Activated CD4-positive, alpha-beta T cell treated with anti-CD3 and anti-CD28 coated beads for 48 hours (primary cell): ENCODE measurements at regions not wholly inside any gene's neighbourhood (a gene's known extent, or its start where the extent isn't known, plus 50 kb on each side); places are given as distances from the start of the nearest gene placed in this dataset.

ENCODE experiments used
- DNase-seq: peaks from one replicate; pipeline ENCODE4 v3.0.0-alpha.2; 2020

- DNase-seq, result no peak
Measured at GRCh38 chr15:94177112-94177511, 54.2 kb upstream of the MCTP2 start.

- no peak for DNase-seq
Measured at GRCh38 chr15:94175420-94175819, 55.9 kb upstream of the MCTP2 start.

DNA sequence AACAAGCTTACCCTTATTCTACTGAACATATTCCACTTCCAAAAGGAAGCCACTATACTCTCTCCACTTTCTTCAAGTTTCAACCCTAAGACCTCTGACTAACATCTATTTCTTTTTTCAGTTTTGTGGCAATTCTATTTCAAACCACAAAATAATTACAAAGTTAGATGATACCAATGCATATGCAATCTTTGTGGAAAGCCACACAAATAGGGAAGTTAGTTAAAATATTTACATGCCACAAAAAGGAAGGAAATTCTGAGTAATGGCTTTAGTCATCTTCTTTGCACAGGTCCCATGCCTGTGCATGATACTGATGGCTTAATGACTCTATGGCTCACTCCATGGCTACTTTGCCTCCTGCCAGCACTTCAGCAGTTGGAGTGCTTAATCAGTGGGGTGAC is 57.0 kb upstream of the MCTP2 start:
- DNase-seq, result peak; percentile 15

DNA sequence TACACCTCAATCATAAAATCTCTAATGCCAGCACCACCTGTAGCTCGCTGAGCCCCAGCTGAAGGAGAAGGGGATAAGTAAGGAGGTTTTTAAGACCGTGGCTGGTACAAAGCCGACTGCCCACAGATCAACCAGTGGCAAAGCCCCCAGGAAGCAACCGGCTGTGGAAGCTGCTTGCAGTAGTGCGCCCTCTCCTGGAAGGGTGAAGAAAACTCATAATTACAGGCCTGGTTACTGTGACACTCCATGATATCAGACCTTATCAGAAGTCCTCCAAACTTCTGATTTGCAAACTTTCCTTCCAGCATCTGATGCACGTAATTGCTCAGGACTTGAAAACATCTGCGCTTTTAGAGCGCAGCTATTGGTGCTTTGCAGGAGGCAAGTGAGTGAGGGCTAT is 63.1 kb upstream of the MCTP2 start:
- peak; percentile 11 for DNase-seq

DNA sequence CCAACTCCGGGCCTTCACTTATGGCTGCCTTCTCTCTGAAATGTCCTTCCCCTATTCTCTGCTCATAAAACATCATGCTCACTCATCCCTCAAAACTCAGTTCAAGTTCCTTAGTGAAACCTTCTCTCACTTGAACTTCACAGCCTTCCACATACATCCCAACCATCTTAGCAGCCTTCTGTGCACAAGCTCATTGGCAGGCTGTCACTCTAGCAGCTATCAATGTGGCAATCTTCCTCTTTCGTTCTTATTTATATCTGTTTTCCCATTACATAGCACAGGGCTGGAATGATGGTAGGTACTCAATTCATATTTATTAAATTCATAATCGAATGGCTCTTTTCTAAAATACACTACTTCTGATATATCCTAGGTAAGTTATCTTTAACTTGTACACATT is 66.4 kb upstream of the MCTP2 start:
- DNase-seq, result no peak

GRCh38 chr15:94164202-94164807 is 67.1 kb upstream of the MCTP2 start:
- peak; percentile 70 for DNase-seq

DNA sequence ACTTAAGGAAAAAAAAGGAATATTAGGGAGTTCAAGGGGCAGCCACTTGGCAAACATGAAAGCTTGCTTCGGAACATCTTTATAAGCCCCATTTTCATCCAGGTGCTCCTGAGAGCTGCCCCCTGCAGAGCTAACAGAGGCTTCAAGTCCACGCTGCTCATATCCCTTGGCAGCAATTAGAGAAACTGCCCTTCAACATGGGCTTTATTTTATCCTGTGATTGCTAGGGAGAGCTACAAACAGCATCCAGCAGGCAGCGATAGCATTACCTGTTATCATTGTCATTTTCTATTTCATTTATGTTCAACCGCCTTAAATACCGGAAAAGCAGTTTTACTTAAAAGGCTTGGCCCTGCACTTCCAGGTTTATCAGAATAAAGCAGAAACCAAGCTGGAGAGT is 68.4 kb upstream of the MCTP2 start:
- DNase-seq, result no peak

GRCh38 chr15:94154255-94154654 is 77.1 kb upstream of the MCTP2 start:
- DNase-seq, result no peak

DNA sequence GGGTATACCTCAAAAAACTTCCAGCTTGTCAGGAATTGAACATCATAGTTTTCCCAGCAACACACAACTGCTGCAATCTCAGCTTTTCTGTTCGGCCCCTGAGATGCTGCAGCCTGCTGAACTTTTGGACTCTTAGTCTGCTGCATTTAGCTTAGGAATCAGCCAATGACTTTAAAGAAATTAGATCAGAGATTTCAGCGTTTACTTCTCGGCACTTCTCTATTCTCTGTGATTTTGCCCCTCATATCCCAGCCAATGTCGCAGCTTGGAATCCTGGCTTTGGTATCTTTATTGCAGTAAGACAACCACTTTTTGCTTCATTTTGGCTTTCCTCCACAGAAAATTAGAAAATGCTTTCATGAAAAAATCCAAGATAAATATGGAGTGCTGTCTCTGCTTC is 86.3 kb upstream of the MCTP2 start:
- DNase-seq, result no peak

DNA sequence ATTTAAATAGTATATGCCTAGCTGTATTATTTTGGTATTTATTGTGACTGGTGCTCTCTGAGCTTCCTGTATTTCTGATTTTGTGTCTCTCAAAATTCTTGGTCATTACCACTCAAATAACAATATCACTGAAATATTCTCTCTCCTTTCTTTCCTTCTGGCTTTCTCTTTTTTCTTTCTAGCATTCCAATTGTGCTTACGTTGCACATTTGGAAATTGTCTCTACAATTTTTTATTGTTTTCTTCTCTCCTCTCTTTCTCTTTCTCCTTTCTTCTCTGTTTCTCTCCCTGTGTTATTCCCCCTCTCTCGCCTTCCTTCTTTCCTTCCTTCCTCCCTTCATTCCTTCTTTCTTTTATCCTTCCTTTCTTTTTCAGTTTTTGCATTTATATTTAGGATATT is 89.6 kb upstream of the MCTP2 start:
- no peak for DNase-seq

- DNase-seq, result no peak
Measured at GRCh38 chr15:94135486-94136147, 95.7 kb upstream of the MCTP2 start.

GRCh38 chr15:94131875-94132274 is 99.5 kb upstream of the MCTP2 start:
- DNase-seq, result no peak

DNA sequence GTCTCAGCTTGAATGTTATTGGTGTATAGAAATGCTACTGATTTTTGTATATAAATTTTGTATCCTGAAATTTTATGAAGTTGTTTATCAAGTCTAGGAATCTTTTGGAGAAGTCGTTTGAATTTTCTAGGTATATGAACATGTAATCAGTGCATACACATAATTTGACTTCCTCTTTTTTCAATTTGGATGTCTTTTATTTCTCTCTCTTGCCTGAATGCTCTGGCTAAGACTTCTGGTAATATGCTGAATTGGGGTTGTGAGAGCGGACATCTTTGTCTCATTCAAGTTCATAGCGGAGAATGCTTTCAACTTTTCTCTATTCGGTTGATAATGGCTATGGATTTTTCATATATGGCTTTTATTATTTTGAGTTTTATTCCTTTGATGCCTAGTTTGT is 100.9 kb upstream of the MCTP2 start:
- DNase-seq, result no peak

DNA sequence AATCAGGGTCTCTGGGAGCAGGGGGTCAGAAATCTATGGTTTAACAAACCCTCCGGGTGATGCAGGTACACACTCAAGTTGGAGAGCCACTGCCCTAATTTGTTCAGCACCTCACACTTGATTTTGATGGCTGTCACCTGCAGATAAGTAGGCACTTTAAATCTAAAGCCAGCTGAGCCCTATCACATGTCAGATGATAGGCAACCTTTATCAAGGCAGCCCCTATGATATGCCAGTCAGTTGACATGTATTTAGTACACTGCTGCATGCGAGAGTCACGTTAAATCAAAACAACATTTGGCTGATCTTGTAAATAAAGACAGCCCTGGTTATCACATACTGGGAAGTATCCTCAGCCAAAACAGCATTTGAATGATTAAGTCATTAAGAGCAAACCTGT is 104.4 kb upstream of the MCTP2 start:
- no peak for DNase-seq

DNA sequence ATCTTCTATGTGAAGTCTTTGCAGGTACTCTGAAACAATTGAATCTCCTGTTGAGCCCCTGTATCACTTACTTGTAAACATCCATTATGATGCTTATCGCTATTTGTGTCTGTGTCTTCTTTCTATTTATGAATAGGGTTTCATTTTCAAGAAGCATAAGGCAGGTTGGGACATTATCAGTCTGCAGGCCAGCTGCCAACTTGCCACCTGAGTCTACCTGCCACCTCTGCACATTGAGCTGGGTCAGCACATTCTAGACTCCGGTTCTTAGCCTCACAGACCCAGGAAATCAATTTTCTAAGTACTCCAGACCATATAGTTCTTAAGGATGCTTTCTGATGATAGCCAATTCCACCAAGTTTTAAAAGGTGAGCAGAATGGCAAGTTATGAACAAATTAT is 105.7 kb upstream of the MCTP2 start:
- DNase-seq, result no peak

DNA sequence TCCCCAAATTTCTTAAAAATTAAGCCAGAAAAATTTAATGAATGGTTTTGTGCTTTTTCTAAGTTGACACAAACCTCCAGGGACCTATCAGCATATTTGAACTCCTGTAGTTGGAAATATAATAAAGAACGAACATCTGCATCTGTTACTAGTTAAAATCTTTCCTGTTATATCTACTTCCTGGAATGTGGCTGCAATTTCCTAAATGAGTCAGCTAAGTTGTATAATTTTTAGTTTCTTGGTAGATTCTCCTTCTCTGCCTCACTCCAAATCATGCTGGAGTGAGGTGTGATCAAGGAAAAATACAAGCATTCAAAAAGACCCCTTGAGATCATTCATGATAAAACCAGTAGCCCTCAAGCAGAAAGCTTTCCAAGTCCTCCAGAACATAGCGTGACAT is 106.2 kb upstream of the MCTP2 start:
- DNase-seq, result no peak

DNA sequence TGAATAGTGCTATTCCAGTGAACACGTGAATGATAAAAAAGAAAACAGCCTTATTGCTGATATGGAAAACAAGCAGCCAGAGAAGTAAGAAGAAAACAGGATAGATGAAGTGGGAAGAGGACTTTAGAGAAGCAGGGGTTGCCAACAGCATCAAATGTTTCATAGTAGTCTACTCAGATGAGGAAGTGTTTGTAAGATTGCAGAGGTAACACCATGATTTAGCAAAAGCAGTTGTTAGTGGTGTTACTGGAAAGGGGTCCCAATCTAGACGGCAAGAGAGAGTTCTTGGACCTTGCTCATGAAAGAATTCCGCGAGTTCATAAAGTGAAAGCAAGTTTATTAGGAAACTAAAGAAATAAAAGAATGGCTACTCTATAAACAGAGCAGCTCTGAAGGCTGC is 108.8 kb upstream of the MCTP2 start:
- no peak for DNase-seq

- DNase-seq, result peak; percentile 49
Measured at GRCh38 chr15:94119923-94120775, 111.2 kb upstream of the MCTP2 start.

- no peak for DNase-seq
Measured at GRCh38 chr15:94119298-94119811, 112.0 kb upstream of the MCTP2 start.

DNA sequence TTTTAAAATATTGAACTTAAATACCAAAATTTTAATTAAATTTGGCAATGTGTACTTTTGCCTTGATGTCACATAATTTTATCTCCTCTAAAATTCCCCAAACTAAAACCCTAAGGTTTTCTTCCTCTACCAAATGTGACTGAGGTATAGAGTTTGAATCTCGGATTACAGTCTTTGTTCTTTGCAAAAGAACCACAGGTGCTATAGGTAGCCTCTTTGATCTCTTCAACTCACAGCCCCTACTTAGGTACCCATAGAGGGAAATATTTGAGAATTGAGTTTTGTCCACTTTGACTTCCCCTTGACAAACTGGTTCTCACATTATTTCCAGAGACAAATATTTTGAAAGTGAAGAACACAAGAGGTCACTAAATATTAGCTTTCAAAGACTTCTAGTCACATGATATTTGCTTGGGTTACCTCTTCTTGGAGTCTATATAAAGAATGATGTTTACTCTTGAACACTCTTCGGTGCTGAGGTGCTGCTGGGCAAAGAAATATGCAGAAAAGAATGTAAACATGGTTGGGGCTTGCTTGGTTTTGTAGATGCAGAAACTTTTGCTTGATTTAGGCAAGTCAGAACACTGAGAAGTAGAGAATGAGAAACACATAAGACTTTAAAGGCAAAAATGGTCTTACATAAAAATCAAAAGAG is 120.8 kb upstream of the MCTP2 start:
- no peak for DNase-seq

DNA sequence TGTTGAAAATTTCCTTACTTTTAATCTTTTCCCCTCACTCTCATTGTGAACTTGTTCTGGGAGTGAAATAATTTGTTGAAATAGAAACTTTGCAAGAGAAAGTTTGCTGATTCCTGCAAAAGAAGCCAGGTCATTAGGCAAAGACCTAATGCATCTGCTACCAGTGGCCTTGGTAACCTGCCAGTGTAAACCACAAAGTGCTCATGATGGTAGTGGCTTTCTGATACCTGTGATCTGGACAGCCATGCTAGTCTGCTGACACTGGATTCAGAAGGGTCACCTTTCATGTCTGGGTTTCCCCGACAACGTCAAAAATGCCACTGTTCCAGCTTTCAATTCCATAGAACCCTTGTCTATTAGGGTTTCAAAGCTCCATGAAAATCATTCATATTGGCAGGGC is 123.7 kb upstream of the MCTP2 start:
- DNase-seq, result no peak

GRCh38 chr15:94105760-94106159 is 125.6 kb upstream of the MCTP2 start:
- no peak for DNase-seq

DNA sequence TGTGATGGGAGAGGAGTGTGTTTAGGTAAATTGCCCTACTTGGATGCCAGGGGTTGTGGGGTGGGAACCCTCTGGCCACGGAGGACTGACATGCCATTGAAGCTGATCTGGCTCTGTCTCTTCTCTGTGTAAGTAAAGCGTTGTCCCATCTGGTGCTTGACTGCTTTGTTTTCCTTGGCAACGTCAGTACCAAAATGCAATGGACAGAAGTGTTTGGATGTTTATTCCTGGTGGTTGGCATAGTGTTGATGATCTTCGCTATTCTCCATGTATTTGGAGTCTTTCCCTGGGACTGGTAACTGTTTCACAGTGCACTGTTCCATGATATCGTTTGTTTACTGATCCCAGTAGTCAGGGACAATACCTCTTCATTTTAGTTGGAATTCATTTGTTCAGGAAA is 130.5 kb upstream of the MCTP2 start:
- no peak for DNase-seq

GRCh38 chr15:94099574-94099960 is 131.8 kb upstream of the MCTP2 start:
- DNase-seq, result no peak
